ENCODE measurements at regions not wholly inside any gene's neighbourhood (a gene's known extent, or its start where the extent isn't known, plus 50 kb on each side); places are given as distances from the start of the nearest gene placed in this dataset.

- POLR2A ChIA-PET (ENCODE audit: partially characterized antibody), result no interaction called here
- CTCF ChIA-PET (ENCODE audit: partially characterized antibody), result no interaction called here
- intact Hi-C loops (cut with micrococcal nuclease), result no loop called here
These were observed 167.7 kb upstream of the SERPINE2 start for GRCh38 chr2:224206816-224207215.

GRCh38 chr2:224202281-224202865, 163.3 kb upstream of the SERPINE2 start:
- Mint-ChIP-seq H3K9me3 (no peaks in the 10 kb centered on the region), H3K27me3 (peaks cover 4 to 7% of the 10 kb centered on the region in 2 donors), H3K36me3 (no peaks in the 10 kb centered on the region), H3K27ac (no peak overlapping the region), H3K4me3 (no peak overlapping the region), H3K4me1 (no peaks in the 10 kb centered on the region)
- ChIA-PET CTCF (ENCODE audit: partially characterized antibody) (no interaction called here), POLR2A (ENCODE audit: partially characterized antibody) (no interaction called here)
- H3K9me3 ChIP-seq (ENCODE audit: control insufficient read depth in 1 of 2, low read length in 2 of 2), result no peaks in the 10 kb centered on the region
- no peaks in the 10 kb centered on the region for H3K27me3 ChIP-seq (ENCODE audit: insufficient read depth, low read length)
- H3K27ac ChIP-seq (ENCODE audit: low read depth, low read length), result no peak overlapping the region
- intact Hi-C loops (cut with micrococcal nuclease), result no loop called here
- no peaks in the 10 kb centered on the region for H3K4me1 ChIP-seq (ENCODE audit: insufficient read depth, low read length)
- H3K36me3 ChIP-seq (ENCODE audit: insufficient read depth, low read length), result no peaks in the 10 kb centered on the region
- no peak for DNase-seq
- no peak overlapping the region for H3K4me3 ChIP-seq (ENCODE audit: low read length in 2 of 2)

More at GRCh38 chr2:224206816-224207215, 167.7 kb upstream of the SERPINE2 start:
- Histone ChIP-seq H3K4me3 (ENCODE audit: low read length in 2 of 2) (no peak overlapping the region), H3K27me3 (ENCODE audit: insufficient read depth, low read length) (no peaks in the 10 kb centered on the region), H3K36me3 (ENCODE audit: insufficient read depth, low read length) (no peaks in the 10 kb centered on the region), H3K9me3 (ENCODE audit: control insufficient read depth in 1 of 2, low read length in 2 of 2) (no peaks in the 10 kb centered on the region), H3K27ac (ENCODE audit: low read depth, low read length) (no peak overlapping the region), H3K4me1 (ENCODE audit: insufficient read depth, low read length) (no peaks in the 10 kb centered on the region)
- no peaks in the 10 kb centered on the region for H3K36me3 Mint-ChIP-seq
- H3K27ac Mint-ChIP-seq, result no peak overlapping the region
- H3K4me1 Mint-ChIP-seq, result no peaks in the 10 kb centered on the region
- no peak for DNase-seq
- H3K9me3 Mint-ChIP-seq, result no peaks in the 10 kb centered on the region
- no peak overlapping the region for H3K4me3 Mint-ChIP-seq
- peaks cover 8 to 9% of the 10 kb centered on the region in 2 donors for H3K27me3 Mint-ChIP-seq

DNA sequence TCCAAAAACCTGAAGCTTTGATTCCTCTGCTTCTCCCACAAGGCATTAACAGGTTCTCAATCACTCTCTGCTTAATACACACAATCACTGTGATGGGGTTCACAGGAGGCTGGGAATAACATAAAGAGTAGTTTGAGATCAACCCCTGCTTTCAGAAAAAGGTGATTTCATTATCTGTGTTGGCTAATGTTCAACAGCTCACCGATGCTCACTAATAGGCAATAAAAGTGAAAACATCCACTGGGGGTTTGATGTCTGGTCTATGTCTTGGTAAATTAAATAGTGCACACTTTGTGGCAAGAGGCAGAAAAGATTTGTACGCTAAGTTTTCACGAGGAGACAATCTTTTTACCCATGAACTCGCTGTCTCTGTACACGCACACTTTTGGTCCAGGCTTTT, 159.3 kb upstream of the SERPINE2 start:
- no peaks in the 10 kb centered on the region for H3K36me3 Mint-ChIP-seq
- H3K9me3 ChIP-seq (ENCODE audit: control insufficient read depth in 1 of 2, low read length in 2 of 2), result no peaks in the 10 kb centered on the region
- CTCF ChIA-PET (ENCODE audit: partially characterized antibody), result no interaction called here
- H3K4me3 ChIP-seq (ENCODE audit: low read length in 2 of 2), result no peak overlapping the region
- H3K36me3 ChIP-seq (ENCODE audit: insufficient read depth, low read length), result no peaks in the 10 kb centered on the region
- POLR2A ChIA-PET (ENCODE audit: partially characterized antibody), result no interaction called here
- no peak for DNase-seq
- H3K27me3 Mint-ChIP-seq, result peaks cover 0 to 6% of the 10 kb centered on the region in 2 donors
- no peaks in the 10 kb centered on the region for H3K4me1 Mint-ChIP-seq
- no peaks in the 10 kb centered on the region for H3K4me1 ChIP-seq (ENCODE audit: insufficient read depth, low read length)
- no peak overlapping the region for H3K27ac Mint-ChIP-seq
- H3K27me3 ChIP-seq (ENCODE audit: insufficient read depth, low read length), result no peaks in the 10 kb centered on the region
- H3K4me3 Mint-ChIP-seq, result no peak overlapping the region
- H3K27ac ChIP-seq (ENCODE audit: low read depth, low read length), result no peak overlapping the region
- H3K9me3 Mint-ChIP-seq, result peaks cover 0 to 8% (median 4%) of the 10 kb centered on the region in 8 donors
- intact Hi-C loops (cut with micrococcal nuclease), result no loop called here

- H3K27me3 Mint-ChIP-seq, result peaks cover 0 to 6% of the 10 kb centered on the region in 2 donors
- ChIA-PET CTCF (ENCODE audit: partially characterized antibody) (interaction anchor here (0.6 kb wide), 1 partner anchor 783 kb away, joined by 3 read pairs; no protein-coding TSS in a partner anchor), POLR2A (ENCODE audit: partially characterized antibody) (no interaction called here)
- no peaks in the 10 kb centered on the region for H3K36me3 ChIP-seq (ENCODE audit: insufficient read depth, low read length)
- H3K9me3 ChIP-seq (ENCODE audit: control insufficient read depth in 1 of 2, low read length in 2 of 2), result no peaks in the 10 kb centered on the region
- H3K36me3 Mint-ChIP-seq, result no peaks in the 10 kb centered on the region
- intact Hi-C loops (cut with micrococcal nuclease), result no loop called here
- H3K9me3 Mint-ChIP-seq, result peaks cover 0 to 10% (median 7%) of the 10 kb centered on the region in 8 donors
- H3K4me3 Mint-ChIP-seq, result no peak overlapping the region
- no peaks in the 10 kb centered on the region for H3K4me1 ChIP-seq (ENCODE audit: insufficient read depth, low read length)
- H3K27ac Mint-ChIP-seq, result no peak overlapping the region
- no peaks in the 10 kb centered on the region for H3K27me3 ChIP-seq (ENCODE audit: insufficient read depth, low read length)
- no peak for DNase-seq
- no peaks in the 10 kb centered on the region for H3K4me1 Mint-ChIP-seq
- H3K27ac ChIP-seq (ENCODE audit: low read depth, low read length), result no peak overlapping the region
- H3K4me3 ChIP-seq (ENCODE audit: low read length in 2 of 2), result no peak overlapping the region
These were observed 157.7 kb upstream of the SERPINE2 start for GRCh38 chr2:224196810-224197209.

GRCh38 chr2:224195925-224196571, 157.0 kb upstream of the SERPINE2 start:
- intact Hi-C loops (cut with micrococcal nuclease), result no loop called here
- no peak overlapping the region for H3K27ac ChIP-seq (ENCODE audit: low read depth, low read length)
- DNase-seq, result no peak
- Mint-ChIP-seq H3K9me3 (peaks cover 0 to 10% (median 7%) of the 10 kb centered on the region in 8 donors), H3K4me3 (no peak overlapping the region), H3K4me1 (no peaks in the 10 kb centered on the region), H3K36me3 (no peaks in the 10 kb centered on the region), H3K27ac (no peak overlapping the region), H3K27me3 (peaks cover 0 to 6% of the 10 kb centered on the region in 2 donors)
- POLR2A ChIA-PET (ENCODE audit: partially characterized antibody), result no interaction called here
- no peak overlapping the region for H3K4me3 ChIP-seq (ENCODE audit: low read length in 2 of 2)
- no peaks in the 10 kb centered on the region for H3K9me3 ChIP-seq (ENCODE audit: control insufficient read depth in 1 of 2, low read length in 2 of 2)
- H3K36me3 ChIP-seq (ENCODE audit: insufficient read depth, low read length), result no peaks in the 10 kb centered on the region
- CTCF ChIA-PET (ENCODE audit: partially characterized antibody), result interaction anchor here (0.6 kb wide), 1 partner anchor 782 kb away, joined by 3 read pairs; no protein-coding TSS in a partner anchor
- H3K4me1 ChIP-seq (ENCODE audit: insufficient read depth, low read length), result no peaks in the 10 kb centered on the region
- no peaks in the 10 kb centered on the region for H3K27me3 ChIP-seq (ENCODE audit: insufficient read depth, low read length)

DNA sequence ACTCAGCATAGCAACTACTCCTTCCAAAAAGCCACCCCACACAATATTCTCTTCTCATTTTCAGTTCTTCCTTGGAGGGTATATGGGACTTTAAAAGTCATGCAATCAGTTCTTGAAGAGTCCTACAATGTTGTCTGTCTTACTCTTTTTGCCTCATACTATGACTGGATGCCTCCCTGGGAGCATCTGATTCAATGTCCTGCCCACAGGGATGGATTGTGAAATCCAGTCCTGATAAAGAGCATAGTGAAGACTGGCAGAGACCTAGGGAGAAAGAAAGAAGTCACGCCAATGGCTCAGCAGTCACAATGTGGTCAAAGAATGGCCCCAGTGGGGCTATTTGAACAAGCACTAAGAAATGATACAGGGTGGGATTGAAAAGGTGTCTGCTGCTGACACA, 155.1 kb upstream of the SERPINE2 start:
- Histone ChIP-seq H3K4me1 (ENCODE audit: insufficient read depth, low read length) (no peaks in the 10 kb centered on the region), H3K9me3 (ENCODE audit: control insufficient read depth in 1 of 2, low read length in 2 of 2) (no peaks in the 10 kb centered on the region), H3K27ac (ENCODE audit: low read depth, low read length) (no peak overlapping the region), H3K36me3 (ENCODE audit: insufficient read depth, low read length) (no peaks in the 10 kb centered on the region), H3K4me3 (ENCODE audit: low read length in 2 of 2) (no peak overlapping the region), H3K27me3 (ENCODE audit: insufficient read depth, low read length) (no peaks in the 10 kb centered on the region)
- Mint-ChIP-seq H3K4me3 (no peak overlapping the region), H3K9me3 (peaks cover 0 to 10% (median 7%) of the 10 kb centered on the region in 8 donors), H3K36me3 (no peaks in the 10 kb centered on the region), H3K27ac (no peak overlapping the region), H3K27me3 (peaks cover 0 to 6% of the 10 kb centered on the region in 2 donors), H3K4me1 (no peaks in the 10 kb centered on the region)
- POLR2A ChIA-PET (ENCODE audit: partially characterized antibody), result no interaction called here
- CTCF ChIA-PET (ENCODE audit: partially characterized antibody), result no interaction called here
- intact Hi-C loops (cut with micrococcal nuclease), result no loop called here
- no peak for DNase-seq

DNA sequence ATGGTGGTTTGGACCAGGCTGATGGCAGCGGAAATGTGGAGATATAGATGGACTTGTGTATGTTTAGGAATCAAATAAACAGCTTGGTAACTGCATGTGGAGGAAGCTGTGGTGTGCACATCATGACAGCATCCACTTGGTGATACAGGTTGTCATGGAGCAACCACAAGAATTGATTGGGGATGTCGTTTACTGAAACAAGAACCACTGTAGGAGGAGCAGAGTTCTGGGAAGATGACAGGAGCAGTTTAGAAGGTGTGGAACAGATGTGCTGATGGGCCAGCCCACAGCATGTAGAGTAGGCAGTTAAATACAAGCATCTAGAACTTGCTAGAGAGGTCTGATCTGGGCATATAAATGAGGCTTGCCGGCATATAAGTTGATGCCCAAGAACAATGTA, 152.4 kb upstream of the SERPINE2 start:
- POLR2A ChIA-PET (ENCODE audit: partially characterized antibody), result no interaction called here

More for the DNA sequence above, 152.4 kb upstream of the SERPINE2 start:
- CTCF ChIA-PET (ENCODE audit: partially characterized antibody), result no interaction called here
- Histone ChIP-seq H3K36me3 (ENCODE audit: insufficient read depth, low read length) (no peaks in the 10 kb centered on the region), H3K27me3 (ENCODE audit: insufficient read depth, low read length) (no peaks in the 10 kb centered on the region), H3K9me3 (ENCODE audit: control insufficient read depth in 1 of 2, low read length in 2 of 2) (no peaks in the 10 kb centered on the region), H3K27ac (ENCODE audit: low read depth, low read length) (no peak overlapping the region), H3K4me3 (ENCODE audit: low read length in 2 of 2) (no peak overlapping the region), H3K4me1 (ENCODE audit: insufficient read depth, low read length) (no peaks in the 10 kb centered on the region)
- H3K27ac Mint-ChIP-seq, result no peak overlapping the region
- H3K27me3 Mint-ChIP-seq, result peaks cover 4 to 10% of the 10 kb centered on the region in 2 donors
- no peaks in the 10 kb centered on the region for H3K4me1 Mint-ChIP-seq
- H3K36me3 Mint-ChIP-seq, result no peaks in the 10 kb centered on the region
- no peak overlapping the region for H3K4me3 Mint-ChIP-seq
- intact Hi-C loops (cut with micrococcal nuclease), result no loop called here
- H3K9me3 Mint-ChIP-seq, result peaks cover 0 to 17% (median 10%) of the 10 kb centered on the region in 8 donors
- no peak for DNase-seq

Measured in CD4-positive, alpha-beta memory T cell (primary cell).